ENCODE measurements at regions not wholly inside any gene's neighbourhood (a gene's known extent, or its start where the extent isn't known, plus 50 kb on each side); places are given as distances from the start of the nearest gene placed in this dataset.

- TF ChIP-seq TAF1 (IDR thresholded peaks at IDR 0.05; ENCODE audit: low read depth) (no peak), POLR2AphosphoS5 (IDR thresholded peaks at IDR 0.05) (no peak), REST (IDR thresholded peaks at IDR 0.05; ENCODE audit: borderline replicate concordance) (no peak), RAD21 (conservative IDR thresholded peaks at IDR 0.05) (no peak), EP300 (conservative IDR thresholded peaks at IDR 0.05; ENCODE audit: poor library complexity, severe bottlenecking) (no peak), EZH2 (IDR thresholded peaks at IDR 0.05; ENCODE audit: borderline replicate concordance, insufficient read depth, low read length, poor library complexity, severe bottlenecking) (no peak), MXI1 (conservative IDR thresholded peaks at IDR 0.05; ENCODE audit: poor library complexity, severe bottlenecking) (no peak), SMC3 (conservative IDR thresholded peaks at IDR 0.05; ENCODE audit: poor library complexity) (no peak)
- TF ChIP-seq, protein P1, sequence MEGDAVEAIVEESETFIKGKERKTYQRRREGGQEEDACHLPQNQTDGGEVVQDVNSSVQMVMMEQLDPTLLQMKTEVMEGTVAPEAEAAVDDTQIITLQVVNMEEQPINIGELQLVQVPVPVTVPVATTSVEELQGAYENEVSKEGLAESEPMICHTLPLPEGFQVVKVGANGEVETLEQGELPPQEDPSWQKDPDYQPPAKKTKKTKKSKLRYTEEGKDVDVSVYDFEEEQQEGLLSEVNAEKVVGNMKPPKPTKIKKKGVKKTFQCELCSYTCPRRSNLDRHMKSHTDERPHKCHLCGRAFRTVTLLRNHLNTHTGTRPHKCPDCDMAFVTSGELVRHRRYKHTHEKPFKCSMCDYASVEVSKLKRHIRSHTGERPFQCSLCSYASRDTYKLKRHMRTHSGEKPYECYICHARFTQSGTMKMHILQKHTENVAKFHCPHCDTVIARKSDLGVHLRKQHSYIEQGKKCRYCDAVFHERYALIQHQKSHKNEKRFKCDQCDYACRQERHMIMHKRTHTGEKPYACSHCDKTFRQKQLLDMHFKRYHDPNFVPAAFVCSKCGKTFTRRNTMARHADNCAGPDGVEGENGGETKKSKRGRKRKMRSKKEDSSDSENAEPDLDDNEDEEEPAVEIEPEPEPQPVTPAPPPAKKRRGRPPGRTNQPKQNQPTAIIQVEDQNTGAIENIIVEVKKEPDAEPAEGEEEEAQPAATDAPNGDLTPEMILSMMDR (IDR thresholded peaks at IDR 0.05; ENCODE audit: poor library complexity, severe bottlenecking), result no peak
These were observed 256.5 kb downstream of the HACE1 start for GRCh38 chr6:104603108-104603745.

GRCh38 chr6:104601721-104602120, 258.0 kb downstream of the HACE1 start:
- Histone ChIP-seq H4K20me1 (ENCODE audit: insufficient read depth) (no peaks in the 10 kb centered on the region), H3K4me3 (ENCODE audit: low read length) (no peak overlapping the region), H3K9me3 (ENCODE audit: low read length) (no peaks in the 10 kb centered on the region), H3K27me3 (ENCODE audit: insufficient read depth, low read depth, low read length) (no peaks in the 10 kb centered on the region), H3K4me2 (ENCODE audit: low read length) (no peak overlapping the region), H2AFZ (ENCODE audit: low read depth, low read length) (no peak overlapping the region), H3K79me2 (replicated peaks; ENCODE audit: insufficient read depth, low read length) (no peaks in the 10 kb centered on the region), H3K36me3 (ENCODE audit: insufficient read depth, low read length) (no peaks in the 10 kb centered on the region), H3K27ac (ENCODE audit: low read length) (no peak overlapping the region), H3F3A (ENCODE audit: insufficient read depth, low read length, poor library complexity, severe bottlenecking) (no peaks in the 10 kb centered on the region), H3K9ac (ENCODE audit: low read length) (no peak overlapping the region), H3K9me2 (ENCODE audit: insufficient read depth, low read length) (no peaks in the 10 kb centered on the region)
- TF ChIP-seq MXI1 (conservative IDR thresholded peaks at IDR 0.05; ENCODE audit: poor library complexity, severe bottlenecking) (no peak), POLR2AphosphoS5 (IDR thresholded peaks at IDR 0.05) (no peak), EZH2 (IDR thresholded peaks at IDR 0.05; ENCODE audit: borderline replicate concordance, insufficient read depth, low read length, poor library complexity, severe bottlenecking) (no peak), REST (IDR thresholded peaks at IDR 0.05; ENCODE audit: borderline replicate concordance) (no peak), SMC3 (conservative IDR thresholded peaks at IDR 0.05; ENCODE audit: poor library complexity) (no peak), RAD21 (conservative IDR thresholded peaks at IDR 0.05) (no peak), EP300 (conservative IDR thresholded peaks at IDR 0.05; ENCODE audit: poor library complexity, severe bottlenecking) (no peak), TAF1 (IDR thresholded peaks at IDR 0.05; ENCODE audit: low read depth) (no peak)
- TF ChIP-seq, protein P1 (IDR thresholded peaks at IDR 0.05; ENCODE audit: poor library complexity, severe bottlenecking), result no peak

More at GRCh38 chr6:104603108-104603745, 256.5 kb downstream of the HACE1 start:
- Histone ChIP-seq H3K27ac (ENCODE audit: low read length) (no peak overlapping the region), H3K36me3 (ENCODE audit: insufficient read depth, low read length) (no peaks in the 10 kb centered on the region), H3F3A (ENCODE audit: insufficient read depth, low read length, poor library complexity, severe bottlenecking) (no peaks in the 10 kb centered on the region), H3K4me2 (ENCODE audit: low read length) (no peak overlapping the region), H3K27me3 (ENCODE audit: insufficient read depth, low read depth, low read length) (no peaks in the 10 kb centered on the region), H3K9me2 (ENCODE audit: insufficient read depth, low read length) (no peaks in the 10 kb centered on the region), H3K9ac (ENCODE audit: low read length) (no peak overlapping the region), H2AFZ (ENCODE audit: low read depth, low read length) (no peak overlapping the region), H4K20me1 (ENCODE audit: insufficient read depth) (no peaks in the 10 kb centered on the region), H3K9me3 (ENCODE audit: low read length) (no peaks in the 10 kb centered on the region), H3K79me2 (replicated peaks; ENCODE audit: insufficient read depth, low read length) (no peaks in the 10 kb centered on the region), H3K4me3 (ENCODE audit: low read length) (no peak overlapping the region)
